Epidermal melanocyte (primary cell): ENCODE measurements at regions not wholly inside any gene's neighbourhood (a gene's known extent, or its start where the extent isn't known, plus 50 kb on each side); places are given as distances from the start of the nearest gene placed in this dataset.

ENCODE experiments used
- DNase-seq: peaks from one replicate; pipeline ENCODE4 v3.0.0; 2011; ENCODE audit warnings: low spot score; ENCODE audit not compliant: insufficient read length

- DNase-seq = no peak
Measured at GRCh38 chr10:21099291-21100062, 202.4 kb upstream of the NEBL start.

DNA sequence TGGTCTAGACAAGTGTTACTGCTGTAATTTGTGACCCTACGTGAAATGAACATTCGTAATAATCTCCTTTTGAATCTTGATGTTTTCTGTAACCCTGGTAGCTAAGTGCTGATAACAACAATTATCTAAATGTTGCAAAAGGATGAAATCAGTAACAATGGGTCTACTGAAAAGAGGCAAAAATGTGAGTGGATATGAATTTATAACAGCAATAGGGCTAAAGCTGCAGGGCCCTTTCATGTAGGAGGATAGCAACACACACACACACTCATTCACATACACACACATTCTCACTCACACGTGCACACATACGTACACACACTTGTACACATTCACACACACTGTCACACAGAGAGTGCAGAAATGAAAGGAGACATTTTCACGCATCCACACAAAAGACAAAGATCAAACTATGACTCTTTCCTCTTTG is 200.8 kb upstream of the NEBL start:
- no peak for DNase-seq

DNA sequence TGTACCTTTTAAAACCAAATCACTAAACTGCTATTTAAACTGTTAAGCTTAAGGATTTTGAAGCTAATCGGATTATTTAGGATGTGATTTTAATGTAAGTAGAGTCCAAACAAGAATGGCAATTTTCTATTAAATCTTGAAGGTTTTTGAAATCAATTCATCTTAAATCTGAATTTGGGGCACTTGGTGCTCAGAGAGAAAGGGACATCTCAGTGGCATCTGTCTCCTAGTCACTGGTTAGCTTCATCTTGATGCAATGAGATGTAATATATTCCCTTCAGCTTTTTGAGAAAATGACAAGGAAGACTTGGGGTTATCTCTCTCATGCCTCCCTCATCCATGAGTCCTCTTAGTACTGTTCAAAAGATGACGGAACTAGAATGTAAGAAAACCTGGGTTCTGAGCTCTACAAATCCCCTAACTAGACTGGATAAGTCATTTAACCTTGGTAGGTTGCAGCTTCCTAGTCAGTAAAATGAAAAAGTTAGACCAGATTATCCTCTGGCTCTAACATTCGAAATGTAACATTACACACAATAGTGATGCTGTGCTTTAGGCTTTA is 198.5 kb upstream of the NEBL start:
- DNase-seq = no peak

DNA sequence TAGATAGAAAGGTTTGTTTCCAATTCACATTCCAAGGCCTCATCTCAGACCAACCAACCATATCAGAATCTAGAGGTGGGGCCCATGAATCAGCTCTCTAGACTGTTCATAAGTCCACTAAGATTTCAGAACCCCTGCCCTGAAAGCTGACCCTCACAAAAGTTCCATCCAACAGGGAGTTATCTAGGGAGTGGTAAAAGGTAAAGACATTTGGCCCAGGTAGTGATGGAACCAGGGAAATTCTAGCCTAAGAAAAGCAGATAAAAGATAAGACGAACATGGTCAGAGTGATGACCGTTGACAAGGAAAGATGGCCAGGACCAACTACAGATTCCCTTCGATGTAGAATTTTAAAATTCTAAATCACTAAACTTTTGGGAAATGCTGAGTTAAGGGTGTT is 198.0 kb upstream of the NEBL start:
- no peak for DNase-seq

GRCh38 chr10:21092683-21093524 is 195.8 kb upstream of the NEBL start:
- DNase-seq = no peak

- no peak for DNase-seq
Measured at GRCh38 chr10:21090609-21091082, 193.5 kb upstream of the NEBL start.

- DNase-seq = no peak
Measured at GRCh38 chr10:21087476-21087875, 190.4 kb upstream of the NEBL start.

GRCh38 chr10:21084700-21085099 is 187.6 kb upstream of the NEBL start:
- DNase-seq = no peak

DNA sequence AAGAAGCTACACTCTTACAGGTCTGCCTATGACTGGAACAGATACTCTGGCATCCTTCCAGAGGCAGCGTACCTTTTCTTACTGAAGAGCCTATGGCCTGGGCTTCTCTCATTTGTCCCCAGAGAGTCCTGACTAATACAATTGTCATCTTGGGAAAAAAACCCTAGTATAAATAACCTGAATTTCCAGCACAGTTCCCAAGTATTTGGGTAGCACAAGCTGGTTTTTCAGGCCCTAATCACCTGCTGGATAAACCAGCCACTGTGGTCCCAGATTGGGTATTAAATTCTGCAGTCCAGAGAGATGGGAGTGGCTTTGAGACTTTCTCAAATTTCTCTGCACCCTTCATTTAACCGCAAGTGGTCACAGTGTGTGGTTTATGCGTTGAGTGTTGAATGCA is 186.8 kb upstream of the NEBL start:
- no peak for DNase-seq

GRCh38 chr10:21082206-21082605 is 185.1 kb upstream of the NEBL start:
- no peak for DNase-seq

GRCh38 chr10:21080261-21080660 is 183.2 kb upstream of the NEBL start:
- DNase-seq = no peak

DNA sequence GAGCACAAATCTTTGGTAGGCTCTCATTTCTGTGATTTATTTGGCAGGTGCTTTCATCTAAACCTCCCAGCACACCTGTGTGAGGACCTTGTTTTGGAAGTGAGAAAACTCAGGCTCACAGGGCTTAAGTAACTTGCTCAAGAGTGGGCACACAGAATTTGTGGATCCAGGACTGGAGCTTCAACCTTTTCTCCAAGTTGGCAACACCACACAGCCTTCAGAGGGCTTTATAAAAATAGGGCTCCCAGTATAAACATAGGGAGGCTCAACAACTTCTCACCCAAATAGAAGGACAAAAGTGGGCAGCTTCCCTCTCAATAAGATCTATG is 182.2 kb upstream of the NEBL start:
- no peak for DNase-seq

GRCh38 chr10:21078410-21079329 is 181.6 kb upstream of the NEBL start:
- peak; percentile 37 for DNase-seq

- DNase-seq = no peak
Measured at GRCh38 chr10:21077681-21078080, 180.6 kb upstream of the NEBL start.

- no peak for DNase-seq
Measured at GRCh38 chr10:21076381-21076780, 179.3 kb upstream of the NEBL start.

DNA sequence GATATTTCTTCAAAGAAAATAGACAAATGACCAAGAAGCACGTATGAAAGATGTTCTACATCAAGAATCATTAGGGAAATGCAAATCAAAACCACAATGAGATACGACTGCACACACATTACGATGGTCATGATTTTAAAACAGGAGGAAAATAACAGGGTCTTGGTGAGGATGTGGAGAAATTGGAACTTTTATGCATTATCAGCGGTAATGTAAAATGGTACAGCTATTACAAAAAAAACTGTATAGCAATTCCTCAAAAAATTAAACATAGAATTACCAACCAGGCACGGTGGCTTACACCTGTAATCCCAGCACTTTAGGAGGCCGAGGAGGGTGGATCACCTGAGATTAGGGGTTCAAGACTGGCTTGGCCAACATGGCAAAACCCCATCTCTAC is 178.8 kb upstream of the NEBL start:
- DNase-seq = no peak

DNA sequence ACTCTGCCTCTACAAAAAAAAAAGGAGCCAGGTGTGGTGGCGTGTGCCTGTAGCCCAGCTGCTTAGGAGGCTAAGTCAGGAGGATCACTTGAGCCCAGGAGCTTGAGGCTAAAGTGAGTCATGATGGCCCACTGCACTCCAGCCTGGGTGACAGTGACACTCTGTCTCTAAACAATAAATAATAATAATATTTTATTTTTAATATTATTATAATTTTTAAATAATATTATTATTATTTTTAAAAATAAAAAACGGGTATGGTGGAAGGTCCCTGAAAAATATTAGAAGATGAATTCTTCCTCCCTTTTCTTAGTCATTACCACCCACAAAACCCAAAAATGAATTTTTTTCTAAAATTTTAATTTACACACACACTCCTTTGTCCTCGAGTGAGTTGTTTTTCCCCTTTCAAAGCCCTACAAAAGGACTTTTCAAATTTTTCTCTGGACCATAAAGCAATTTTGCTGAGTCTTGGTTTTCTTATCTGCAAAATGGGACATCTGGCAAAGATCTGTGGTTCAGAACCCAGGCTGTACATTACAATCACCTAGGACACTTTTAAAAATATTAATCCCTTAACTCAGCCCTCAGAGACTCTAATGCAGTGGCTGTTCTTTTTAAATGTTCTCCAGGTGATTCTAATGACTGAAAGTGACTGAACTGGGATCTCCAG is 174.0 kb upstream of the NEBL start:
- no peak for DNase-seq

- DNase-seq = no peak
Measured at GRCh38 chr10:21069929-21070700, 173.0 kb upstream of the NEBL start.

DNA sequence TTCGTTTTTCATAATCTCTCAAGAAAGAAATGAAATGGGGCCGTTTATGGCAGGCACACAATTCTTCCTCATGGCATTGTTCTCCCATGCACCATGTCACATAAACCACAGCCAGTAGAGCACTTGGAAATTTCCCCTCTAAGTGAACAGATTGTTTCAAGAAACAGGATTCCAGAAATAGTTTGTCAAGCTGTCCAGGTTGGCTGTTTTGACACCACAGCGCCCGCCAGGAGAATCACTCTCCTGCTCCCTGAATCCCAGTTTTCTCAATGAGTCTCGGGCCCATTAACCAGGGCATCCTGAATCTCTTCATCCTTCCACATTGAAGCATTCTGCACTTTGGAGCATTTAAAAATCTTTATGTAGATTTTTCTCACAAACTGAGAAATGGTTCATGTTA is 172.2 kb upstream of the NEBL start:
- no peak for DNase-seq
